Esophagus muscularis mucosa (tissue), 4 donors: ENCODE measurements at regions not wholly inside any gene's neighbourhood (a gene's known extent, or its start where the extent isn't known, plus 50 kb on each side); places are given as distances from the start of the nearest gene placed in this dataset.

ENCODE experiments used
- EP300 ChIP-seq: sonication (generic); formaldehyde crosslinking; IDR thresholded peaks from one replicate; pipeline ENCODE4 v1.6.1; 2017; ENCODE audit warnings: antibody characterized with exemption
- POLR2A ChIP-seq: fragments of 450-650 bp; IDR thresholded peaks from one replicate; pipeline ENCODE4 v1.6.1; 2017; ENCODE audit warnings: antibody characterized with exemption, moderate library complexity, mild to moderate bottlenecking, low read depth
- POLR2AphosphoS5 ChIP-seq, 2 donors: sonication (generic); formaldehyde crosslinking; IDR thresholded peaks; one replicate each; pipeline ENCODE4 v1.6.1; 2017; ENCODE audit warnings: antibody characterized with exemption in 2 of 2
- TF ChIP-seq, protein P1 (sequence below), 3 experiments: fragments of 200-600 bp in 2 of 3; fragments of 450-650 bp in 1 of 3; sonication (generic) in 2 of 3; IDR thresholded peaks; one replicate each; pipeline ENCODE4 v1.5.1; 2017 to 2019; ENCODE audit warnings: antibody characterized with exemption in 3 of 3, mild to moderate bottlenecking in 2 of 3, moderate library complexity in 1 of 3

DNA sequence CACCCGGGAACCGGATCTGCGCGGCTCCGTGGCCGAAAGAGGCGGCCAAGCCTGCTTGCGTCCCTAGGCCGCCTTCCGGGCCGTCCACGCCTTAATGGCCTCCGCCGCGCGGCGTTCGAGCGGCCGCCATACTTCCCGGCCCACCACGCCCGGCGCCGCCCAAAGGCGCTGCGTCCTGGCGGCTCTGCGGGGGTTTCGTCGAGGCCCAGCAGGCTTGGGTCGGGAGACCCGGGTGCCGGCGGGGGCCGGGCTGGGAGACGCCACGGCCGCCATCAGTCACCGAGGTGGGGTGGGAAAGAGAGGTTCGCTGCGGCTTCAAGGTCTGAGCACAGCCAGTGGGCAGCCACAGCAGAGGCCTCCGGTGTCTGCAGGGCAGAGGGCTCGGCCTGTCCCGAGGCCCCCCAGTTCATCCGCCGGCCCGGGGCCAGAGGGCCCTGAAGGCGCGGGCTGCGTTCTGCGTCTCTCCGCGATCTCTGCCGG lies 545.8 kb upstream of the CDH10 start:
- TF ChIP-seq, protein P1, sequence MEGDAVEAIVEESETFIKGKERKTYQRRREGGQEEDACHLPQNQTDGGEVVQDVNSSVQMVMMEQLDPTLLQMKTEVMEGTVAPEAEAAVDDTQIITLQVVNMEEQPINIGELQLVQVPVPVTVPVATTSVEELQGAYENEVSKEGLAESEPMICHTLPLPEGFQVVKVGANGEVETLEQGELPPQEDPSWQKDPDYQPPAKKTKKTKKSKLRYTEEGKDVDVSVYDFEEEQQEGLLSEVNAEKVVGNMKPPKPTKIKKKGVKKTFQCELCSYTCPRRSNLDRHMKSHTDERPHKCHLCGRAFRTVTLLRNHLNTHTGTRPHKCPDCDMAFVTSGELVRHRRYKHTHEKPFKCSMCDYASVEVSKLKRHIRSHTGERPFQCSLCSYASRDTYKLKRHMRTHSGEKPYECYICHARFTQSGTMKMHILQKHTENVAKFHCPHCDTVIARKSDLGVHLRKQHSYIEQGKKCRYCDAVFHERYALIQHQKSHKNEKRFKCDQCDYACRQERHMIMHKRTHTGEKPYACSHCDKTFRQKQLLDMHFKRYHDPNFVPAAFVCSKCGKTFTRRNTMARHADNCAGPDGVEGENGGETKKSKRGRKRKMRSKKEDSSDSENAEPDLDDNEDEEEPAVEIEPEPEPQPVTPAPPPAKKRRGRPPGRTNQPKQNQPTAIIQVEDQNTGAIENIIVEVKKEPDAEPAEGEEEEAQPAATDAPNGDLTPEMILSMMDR (IDR thresholded peaks at IDR 0.05) = no peak
- TF ChIP-seq EP300 (no peak), POLR2AphosphoS5 (IDR thresholded peaks at IDR 0.05) (no peak), POLR2A (no peak)
